ENCODE measurements at regions not wholly inside any gene's neighbourhood (a gene's known extent, or its start where the extent isn't known, plus 50 kb on each side); places are given as distances from the start of the nearest gene placed in this dataset.

GRCh38 chr15:87490666-87491065 is 765.9 kb downstream of the NTRK3 start:
- no peak for DNase-seq (ENCODE audit: low read depth in 1 of 2, low spot score in 1 of 2)
- Histone ChIP-seq H3K4me1 (no peaks in the 10 kb centered on the region), H3K9me3 (0 out of 3 replicates have a peak, but pooled peaks cover 3% of the 10 kb centered on the region), H3K4me3 (no peak overlapping the region), H3K27ac (no peak overlapping the region), H3K4me2 (no peak overlapping the region)
- CTCF ChIA-PET, result no interaction called here
- POLR2A ChIA-PET, result no interaction called here
- no peak for FAIRE-seq
- ATAC-seq, result no peak
- TF ChIP-seq HES2 (IDR thresholded peaks at IDR 0.05) (no peak), FOXS1 (CRISPR knock-in tag; IDR thresholded peaks at IDR 0.05) (no peak), HEYL (CRISPR knock-in tag; IDR thresholded peaks at IDR 0.05) (no peak), ELK1 (IDR thresholded peaks at IDR 0.05; ENCODE audit: low read depth, low read length) (no peak), BHLHE40 (IDR thresholded peaks at IDR 0.05; ENCODE audit: low read depth, low read length) (no peak), REST (IDR thresholded peaks at IDR 0.05) (no peak), GATA3 (IDR thresholded peaks at IDR 0.05; ENCODE audit: borderline replicate concordance) (no peak), POLR2A (IDR thresholded peaks at IDR 0.05; ENCODE audit: low read length) (no peak), CEBPB (IDR thresholded peaks at IDR 0.05) (no peak), CBX2 (IDR thresholded peaks at IDR 0.05; ENCODE audit: borderline replicate concordance, low read depth) (no peak), EHF (CRISPR knock-in tag; IDR thresholded peaks at IDR 0.05) (no peak), FOSB (CRISPR knock-in tag; IDR thresholded peaks at IDR 0.05) (no peak), ZFP36 (IDR thresholded peaks at IDR 0.05; ENCODE audit: borderline replicate concordance, partially characterized antibody) (no peak), MAFK (IDR thresholded peaks at IDR 0.05; ENCODE audit: partially characterized antibody) (no peak), EP300 (IDR thresholded peaks at IDR 0.05) (no peak)
- 3% methylated on average over 4 of the region's 4 CpGs for WGBS (ENCODE audit: missing lambda C conversion rate)

DNA sequence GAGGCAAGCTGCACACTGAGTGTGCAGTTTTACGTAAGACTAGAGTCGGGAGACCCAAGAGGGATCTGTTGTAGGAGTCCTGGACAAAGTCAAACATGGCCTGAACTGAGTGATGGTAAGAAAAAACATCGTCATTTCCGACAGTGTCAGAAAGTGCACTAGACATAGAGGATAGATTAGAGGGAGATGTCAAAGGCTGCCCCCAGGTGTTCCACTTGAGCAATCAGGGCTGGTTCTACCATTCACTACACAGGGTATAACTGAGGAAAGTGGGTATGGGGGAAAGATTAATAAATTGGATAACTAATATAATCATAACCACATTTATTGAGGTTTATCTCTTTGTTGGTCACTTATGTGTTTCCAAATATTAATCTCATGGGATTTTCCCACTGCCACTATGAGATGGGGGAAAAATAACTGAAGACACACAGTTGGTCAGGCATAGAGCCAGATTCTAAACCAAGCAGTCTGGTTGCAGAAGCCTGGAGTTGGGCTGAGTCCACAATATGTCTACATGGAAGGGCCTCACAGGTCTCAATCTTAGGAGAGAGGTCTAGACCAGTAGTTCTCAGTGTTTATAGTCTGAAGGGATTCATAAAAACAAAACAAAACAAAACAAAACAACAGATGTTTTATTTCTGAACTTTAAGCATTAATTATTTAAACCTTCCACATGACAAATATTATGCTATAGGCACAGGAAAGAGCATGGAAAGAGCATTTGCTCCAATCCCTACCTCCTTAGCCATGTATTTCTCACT is 766.5 kb downstream of the NTRK3 start:
- H3K4me3 ChIP-seq, result no peak overlapping the region
- TF ChIP-seq HEYL (CRISPR knock-in tag; IDR thresholded peaks at IDR 0.05) (no peak), CBX2 (IDR thresholded peaks at IDR 0.05; ENCODE audit: borderline replicate concordance, low read depth) (no peak), BHLHE40 (IDR thresholded peaks at IDR 0.05; ENCODE audit: low read depth, low read length) (no peak)
- no peak overlapping the region for H3K4me2 ChIP-seq
- ChIA-PET POLR2A (no interaction called here), CTCF (no interaction called here)
- H3K4me1 ChIP-seq, result no peaks in the 10 kb centered on the region
- no peak overlapping the region for H3K27ac ChIP-seq
- 18% methylated on average over 4 of the region's 4 CpGs for WGBS (ENCODE audit: missing lambda C conversion rate)
- DNase-seq (ENCODE audit: low read depth in 1 of 2, low spot score in 1 of 2) (no peak), ATAC-seq (no peak), FAIRE-seq (no peak)
- 0 out of 3 replicates have a peak, but pooled peaks cover 3% of the 10 kb centered on the region for H3K9me3 ChIP-seq

DNA sequence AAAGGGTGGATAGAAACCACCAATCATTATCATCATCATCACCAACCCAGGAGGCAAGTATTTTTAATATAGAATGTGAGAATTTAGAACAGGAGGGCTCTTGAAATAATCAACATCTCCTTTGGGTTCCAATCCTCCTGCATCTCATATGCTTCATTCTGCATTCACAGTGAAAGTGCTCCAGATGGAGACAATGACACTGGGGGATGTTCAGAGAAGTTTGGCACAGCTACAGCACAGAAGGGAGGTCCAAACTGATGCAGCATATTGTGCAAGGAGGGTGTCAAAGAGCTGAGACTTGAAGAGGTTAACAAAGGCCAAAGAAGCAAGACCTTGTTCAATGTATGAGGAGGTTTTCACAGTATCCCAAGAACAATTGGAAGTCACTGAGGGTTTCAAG is 767.1 kb downstream of the NTRK3 start:
- CTCF ChIA-PET, result no interaction called here
- FAIRE-seq, result no peak
- TF ChIP-seq CBX8 (IDR thresholded peaks at IDR 0.05) (no peak), ZFP36 (IDR thresholded peaks at IDR 0.05; ENCODE audit: borderline replicate concordance, partially characterized antibody) (no peak), HEYL (CRISPR knock-in tag; IDR thresholded peaks at IDR 0.05) (no peak), HMGXB4 (CRISPR knock-in tag; IDR thresholded peaks at IDR 0.05; ENCODE audit: borderline replicate concordance) (no peak), RCOR1 (IDR thresholded peaks at IDR 0.05; ENCODE audit: low read depth, low read length) (no peak), FOXS1 (CRISPR knock-in tag; IDR thresholded peaks at IDR 0.05) (no peak), PHF8 (IDR thresholded peaks at IDR 0.05; ENCODE audit: borderline replicate concordance, low read depth) (no peak), HDAC2 (IDR thresholded peaks at IDR 0.05) (no peak), CTCF (IDR thresholded peaks at IDR 0.05) (no peak), KDM5A (IDR thresholded peaks at IDR 0.05) (no peak), FOSB (CRISPR knock-in tag; IDR thresholded peaks at IDR 0.05) (no peak)
- TF ChIP-seq, protein P1, sequence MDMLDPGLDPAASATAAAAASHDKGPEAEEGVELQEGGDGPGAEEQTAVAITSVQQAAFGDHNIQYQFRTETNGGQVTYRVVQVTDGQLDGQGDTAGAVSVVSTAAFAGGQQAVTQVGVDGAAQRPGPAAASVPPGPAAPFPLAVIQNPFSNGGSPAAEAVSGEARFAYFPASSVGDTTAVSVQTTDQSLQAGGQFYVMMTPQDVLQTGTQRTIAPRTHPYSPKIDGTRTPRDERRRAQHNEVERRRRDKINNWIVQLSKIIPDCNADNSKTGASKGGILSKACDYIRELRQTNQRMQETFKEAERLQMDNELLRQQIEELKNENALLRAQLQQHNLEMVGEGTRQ (IDR thresholded peaks at IDR 0.05), result no peak

More for the DNA sequence above, 767.1 kb downstream of the NTRK3 start:
- DNase-seq (ENCODE audit: low read depth in 1 of 2, low spot score in 1 of 2) (no peak), ATAC-seq (no peak)
- H3K4me1 ChIP-seq, result no peaks in the 10 kb centered on the region
- no peak overlapping the region for H3K4me3 ChIP-seq
- no peak overlapping the region for H3K27ac ChIP-seq
- no peak overlapping the region for H3K4me2 ChIP-seq
- POLR2A ChIA-PET, result no interaction called here
- H3K9me3 ChIP-seq, result no peaks in the 10 kb centered on the region
